GM12878 (cell line): ENCODE measurements at regions not wholly inside any gene's neighbourhood (a gene's known extent, or its start where the extent isn't known, plus 50 kb on each side); places are given as distances from the start of the nearest gene placed in this dataset.

ENCODE experiments used
- BMI1 ChIP-seq: fragments of 450-650 bp; IDR thresholded peaks from 2 replicates; pipeline ENCODE4 v1.6.1; 2016; ENCODE audit warnings: mild to moderate bottlenecking, moderate library complexity, borderline replicate concordance
- CTCF ChIP-seq, 3 experiments: IDR thresholded peaks in 2 of 3; conservative IDR thresholded peaks in 1 of 3; 2 replicates each; pipeline ENCODE4 v1.5.1; 2011; ENCODE audit warnings: low read depth in 3 of 3, low read length in 3 of 3, mild to moderate bottlenecking in 3 of 3, control low read depth in 2 of 3, moderate library complexity in 2 of 3, inconsistent platforms in 1 of 3, mixed read lengths in 1 of 3; ENCODE audit not compliant: control insufficient read depth in 2 of 3, insufficient read depth in 1 of 3; ENCODE audit errors: extremely low read depth in 1 of 3

DNA sequence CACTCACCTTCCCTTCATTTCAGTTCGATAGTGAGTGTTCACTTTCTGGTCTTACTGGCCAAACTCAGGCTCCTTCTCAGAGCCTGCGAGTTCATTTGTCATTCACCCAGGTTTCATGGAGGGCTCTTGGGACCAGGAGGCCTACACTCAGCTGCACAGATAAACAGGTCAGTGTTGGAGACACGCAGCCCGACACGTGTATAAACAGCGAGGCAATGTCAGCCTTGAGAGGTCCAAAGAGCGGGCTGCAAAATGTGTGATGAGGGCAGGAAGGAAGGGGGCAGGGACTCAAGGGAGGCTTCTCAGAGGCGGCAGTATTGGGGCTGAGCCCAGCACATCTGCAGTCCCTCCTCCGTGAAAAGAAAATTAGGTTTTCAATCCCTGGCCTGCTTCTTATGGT, 82.6 kb upstream of the ZNF618 start:
- no peak for TF ChIP-seq CTCF (IDR thresholded peaks at IDR 0.05 in 2 of 3, conservative IDR thresholded peaks at IDR 0.05 in 1 of 3; ENCODE audit: control insufficient read depth in 2 of 3, extremely low read depth in 1 of 3, insufficient read depth in 1 of 3, low read depth in 3 of 3, low read length in 3 of 3)
- TF ChIP-seq BMI1, result no peak
